GM23338 (cell line): ENCODE measurements at regions not wholly inside any gene's neighbourhood (a gene's known extent, or its start where the extent isn't known, plus 50 kb on each side); places are given as distances from the start of the nearest gene placed in this dataset.
A peak's percentile ranks its signal among the peaks of the same experiment; 100 is the strongest.

ENCODE experiments used
- ATAC-seq: fragments of 200-7000 bp; cut with Tn5 transposase; 3 replicates; pipeline ENCODE4 v1.9.1; 2020
- DNase-seq: peaks from one replicate; pipeline ENCODE4 v3.0.0-alpha.2; 2015; ENCODE audit warnings: low spot score
- H2AFZ ChIP-seq: fragments of 200-600 bp; sonication (generic); 2 replicates; pipeline ENCODE4 v1.8.0; 2016; ENCODE audit warnings: antibody characterized with exemption, mild to moderate bottlenecking, moderate library complexity
- H3F3A ChIP-seq: fragments of 200-600 bp; sonication (generic); replicated peaks from 2 replicates; pipeline ENCODE4 v1.8.0; 2017; ENCODE audit warnings: antibody characterized with exemption, mixed run types, low read depth
- H3K27ac ChIP-seq: fragments of 200-600 bp; sonication (generic); 2 replicates; pipeline ENCODE4 v1.6.1; 2016; ENCODE audit warnings: low read depth
- H3K27me3 ChIP-seq: fragments of 200-600 bp; sonication (generic); 2 replicates; pipeline ENCODE4 v1.8.0; 2016; ENCODE audit warnings: mild to moderate bottlenecking, mixed run types, moderate library complexity; ENCODE audit not compliant: insufficient read depth
- H3K36me3 ChIP-seq: fragments of 200-600 bp; sonication (generic); 2 replicates; pipeline ENCODE4 v1.8.0; 2016; ENCODE audit warnings: mild to moderate bottlenecking; ENCODE audit not compliant: insufficient read depth
- H3K4me1 ChIP-seq: fragments of 200-600 bp; sonication (generic); 2 replicates; pipeline ENCODE4 v1.8.0; 2016; ENCODE audit warnings: mild to moderate bottlenecking, moderate library complexity; ENCODE audit not compliant: insufficient read depth
- H3K4me2 ChIP-seq: fragments of 200-600 bp; sonication (generic); 2 replicates; pipeline ENCODE4 v1.7.1; 2017; ENCODE audit warnings: mixed run types
- H3K4me3 ChIP-seq: fragments of 200-600 bp; sonication (generic); 2 replicates; pipeline ENCODE4 v1.6.1; 2016; ENCODE audit warnings: mixed run types
- H3K79me2 ChIP-seq: fragments of 200-600 bp; sonication (generic); replicated peaks from 2 replicates; pipeline ENCODE4 v1.8.0; 2017; ENCODE audit warnings: mild to moderate bottlenecking; ENCODE audit not compliant: insufficient read depth
- H3K9me2 ChIP-seq: fragments of 200-600 bp; sonication (generic); 2 replicates; pipeline ENCODE4 v1.8.0; 2017; ENCODE audit not compliant: insufficient read depth
- H4K20me1 ChIP-seq: fragments of 200-600 bp; sonication (generic); replicated peaks from 2 replicates; pipeline ENCODE4 v1.8.0; 2017; ENCODE audit warnings: mild to moderate bottlenecking; ENCODE audit not compliant: insufficient read depth
- H3K27ac Mint-ChIP-seq: 2 replicates; pipeline ENCODE4 v1.8.0; 2020; ENCODE audit warnings: inconsistent platforms, mild to moderate bottlenecking, moderate library complexity, mixed read lengths
- H3K27me3 Mint-ChIP-seq: 3 replicates; pipeline ENCODE4 v1.8.0; 2022; ENCODE audit warnings: low read depth, mild to moderate bottlenecking, moderate library complexity, mixed read lengths, inconsistent platforms; ENCODE audit not compliant: insufficient read depth, poor library complexity
- H3K36me3 Mint-ChIP-seq: 3 replicates; pipeline ENCODE4 v1.8.0; 2021; ENCODE audit warnings: low read depth, mild to moderate bottlenecking, inconsistent platforms, moderate library complexity, mixed read lengths
- H3K4me1 Mint-ChIP-seq: 3 replicates; pipeline ENCODE4 v1.8.0; 2020; ENCODE audit warnings: mild to moderate bottlenecking, inconsistent platforms, mixed read lengths
- H3K4me3 Mint-ChIP-seq: 3 replicates; pipeline ENCODE4 v1.8.0; 2021; ENCODE audit warnings: moderate library complexity, mild to moderate bottlenecking, inconsistent platforms, mixed read lengths
- H3K9me3 Mint-ChIP-seq: 3 replicates; pipeline ENCODE4 v1.8.0; 2020; ENCODE audit warnings: moderate library complexity, mild to moderate bottlenecking, inconsistent platforms, mixed read lengths
- CREB1 ChIP-seq: fragments of 250-450 bp; sonication (Bioruptor Pico); IDR thresholded peaks from 2 replicates; pipeline ENCODE4 v1.5.0; 2020; ENCODE audit warnings: low read depth, mild to moderate bottlenecking, moderate library complexity
- CTCF ChIP-seq, 2 experiments: fragments of 200-600 bp in 1 of 2; sonication (generic) in 1 of 2; conservative IDR thresholded peaks; 2 replicates each; pipeline versions ENCODE4 v1.5.1 to v1.6.1; 2016 to 2017; ENCODE audit warnings: antibody characterized with exemption in 2 of 2, low read depth in 2 of 2, mild to moderate bottlenecking in 2 of 2, moderate library complexity in 1 of 2
- ETS1 ChIP-seq: IDR thresholded peaks from 2 replicates; pipeline ENCODE4 v1.6.1; 2016; ENCODE audit warnings: antibody characterized with exemption
- EZH2 ChIP-seq: fragments of 200-600 bp; sonication (generic); IDR thresholded peaks from one replicate; pipeline ENCODE4 v1.8.0; 2017; ENCODE audit warnings: antibody characterized with exemption, mild to moderate bottlenecking, low read depth; ENCODE audit not compliant: unreplicated experiment
- EZH2phosphoT487 ChIP-seq: fragments of 200-600 bp; sonication (generic); IDR thresholded peaks from one replicate; pipeline ENCODE4 v1.8.1; 2018; ENCODE audit warnings: antibody characterized with exemption; ENCODE audit not compliant: unreplicated experiment
- JUNB ChIP-seq: IDR thresholded peaks from one replicate; pipeline ENCODE4 v1.6.1; 2016; ENCODE audit warnings: antibody characterized with exemption; ENCODE audit not compliant: unreplicated experiment
- NANOG ChIP-seq: IDR thresholded peaks from 2 replicates; pipeline ENCODE4 v1.6.1; 2016; ENCODE audit warnings: antibody characterized with exemption, borderline replicate concordance
- POLR2AphosphoS5 ChIP-seq: IDR thresholded peaks from 2 replicates; pipeline ENCODE4 v1.6.1; 2016; ENCODE audit warnings: antibody characterized with exemption, low read depth
- REST ChIP-seq: IDR thresholded peaks from one replicate; pipeline ENCODE4 v1.6.1; 2018; ENCODE audit warnings: antibody characterized with exemption; ENCODE audit not compliant: unreplicated experiment
- STAT1 ChIP-seq: IDR thresholded peaks from one replicate; pipeline ENCODE4 v1.6.1; 2016; ENCODE audit warnings: antibody characterized with exemption; ENCODE audit not compliant: unreplicated experiment
- ZNF114 ChIP-seq: fragments of 250-450 bp; sonication (Bioruptor Pico); IDR thresholded peaks from 2 replicates; pipeline ENCODE4 v1.5.0; 2020; ENCODE audit warnings: mild to moderate bottlenecking, moderate library complexity
- ZNF331 ChIP-seq: fragments of 250-450 bp; sonication (Bioruptor Pico); IDR thresholded peaks from 2 replicates; pipeline ENCODE4 v1.5.0; 2020; ENCODE audit warnings: low read depth, mild to moderate bottlenecking, moderate library complexity
- ZNF462 ChIP-seq: fragments of 250-450 bp; sonication (Bioruptor Pico); IDR thresholded peaks from 2 replicates; pipeline ENCODE4 v1.5.0; 2020; ENCODE audit warnings: mild to moderate bottlenecking, moderate library complexity

GRCh38 chr7:26508481-26508880 is 216.8 kb downstream of the SNX10 start:
- Mint-ChIP-seq H3K9me3 (no peaks in the 10 kb centered on the region), H3K36me3 (no peaks in the 10 kb centered on the region), H3K4me3 (no peak overlapping the region), H3K27me3 (peaks cover 4% of the 10 kb centered on the region), H3K27ac (peak overlapping the region; percentile 60), H3K4me1 (peaks cover 19% of the 10 kb centered on the region)
- no peaks in the 10 kb centered on the region for H3F3A ChIP-seq
- no peaks in the 10 kb centered on the region for H3K9me2 ChIP-seq
- H3K4me1 ChIP-seq, result peaks cover 4% of the 10 kb centered on the region
- no peak overlapping the region for H2AFZ ChIP-seq
- H3K27me3 ChIP-seq, result no peaks in the 10 kb centered on the region
- H3K27ac ChIP-seq, result no peak overlapping the region
- H3K4me2 ChIP-seq, result peak overlapping the region; percentile 55
- H3K36me3 ChIP-seq, result no peaks in the 10 kb centered on the region
- DNase-seq (peak; percentile 25), ATAC-seq (peak; percentile 77)
- no peaks in the 10 kb centered on the region for H4K20me1 ChIP-seq
- no peak overlapping the region for H3K4me3 ChIP-seq
- TF ChIP-seq POLR2AphosphoS5 (no peak), ZNF462 (CRISPR knock-in tag) (no peak), EZH2 (no peak), ZNF331 (CRISPR knock-in tag) (no peak), STAT1 (no peak), NANOG (no peak), CTCF (conservative IDR thresholded peaks at IDR 0.05; ENCODE audit: low read depth in 2 of 2) (no peak), JUNB (no peak), REST (no peak), ZNF114 (CRISPR knock-in tag) (no peak), CREB1 (CRISPR knock-in tag) (no peak), ETS1 (no peak), EZH2phosphoT487 (no peak)
- no peaks in the 10 kb centered on the region for H3K79me2 ChIP-seq
